ENCODE measurements at regions not wholly inside any gene's neighbourhood (a gene's known extent, or its start where the extent isn't known, plus 50 kb on each side); places are given as distances from the start of the nearest gene placed in this dataset.

DNA sequence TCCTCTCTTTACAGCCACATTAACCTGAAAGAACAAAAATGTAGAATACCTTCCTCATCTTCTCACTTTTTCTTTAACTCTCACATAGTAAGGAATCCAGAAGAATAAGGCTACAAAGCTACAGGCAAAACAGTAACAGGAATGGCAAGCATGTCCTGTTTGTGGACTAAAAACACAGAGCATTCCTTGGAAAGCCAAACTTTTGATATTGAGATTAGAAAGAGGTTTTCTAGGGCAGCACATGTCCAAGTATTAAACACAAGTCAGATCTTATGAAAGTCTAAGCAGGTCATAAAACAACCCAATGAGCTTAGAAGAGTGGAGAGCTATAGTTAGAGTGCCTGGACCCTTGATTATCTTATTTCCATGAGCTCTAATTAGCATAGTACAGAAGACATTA lies 58.2 kb upstream of the FAM9C start:
- TF ChIP-seq POLR2AphosphoS5 (IDR thresholded peaks at IDR 0.05; ENCODE audit: low read depth, low read length) (no peak), POLR2A (IDR thresholded peaks at IDR 0.05; ENCODE audit: low read depth, low read length) (no peak), PAX5 (IDR thresholded peaks at IDR 0.05; ENCODE audit: insufficient read depth, low read length, severe bottlenecking) (no peak)

Measured in GM12891 (cell line).